ENCODE measurements at regions not wholly inside any gene's neighbourhood (a gene's known extent, or its start where the extent isn't known, plus 50 kb on each side); places are given as distances from the start of the nearest gene placed in this dataset.

DNA sequence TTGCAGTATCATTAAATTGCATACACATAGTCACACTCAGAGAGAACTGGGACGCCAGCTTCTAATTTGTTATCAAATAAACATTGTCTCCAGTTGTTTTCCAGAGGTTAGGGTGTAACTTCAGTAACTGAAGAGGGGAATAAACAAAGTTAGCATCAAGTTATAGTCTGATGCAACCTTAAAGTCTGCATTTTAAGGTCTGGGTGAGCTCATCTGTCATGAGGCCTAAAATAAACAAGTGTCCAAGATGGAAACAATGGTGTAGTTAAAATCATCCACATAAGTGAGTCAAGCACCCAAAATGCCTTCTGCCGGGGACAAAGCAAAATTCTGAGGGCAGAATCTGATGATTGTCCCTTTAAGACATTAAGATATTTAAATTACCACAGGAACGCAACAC, 70.3 kb upstream of the EMCN start:
- no peaks in the 10 kb centered on the region for H4K20me1 ChIP-seq (ENCODE audit: insufficient read depth, poor library complexity, severe bottlenecking)
- H3K4me1 ChIP-seq (ENCODE audit: insufficient read depth): no peaks in the 10 kb centered on the region
- no peaks in the 10 kb centered on the region for H3K36me3 ChIP-seq (replicated peaks; ENCODE audit: insufficient read depth, low read depth)
- TF ChIP-seq EZH2 (IDR thresholded peaks at IDR 0.05; ENCODE audit: borderline replicate concordance) (no peak), EZH2phosphoT487 (IDR thresholded peaks at IDR 0.05; ENCODE audit: low read depth, severe bottlenecking, unreplicated experiment) (no peak)
- TF ChIP-seq, protein P1, sequence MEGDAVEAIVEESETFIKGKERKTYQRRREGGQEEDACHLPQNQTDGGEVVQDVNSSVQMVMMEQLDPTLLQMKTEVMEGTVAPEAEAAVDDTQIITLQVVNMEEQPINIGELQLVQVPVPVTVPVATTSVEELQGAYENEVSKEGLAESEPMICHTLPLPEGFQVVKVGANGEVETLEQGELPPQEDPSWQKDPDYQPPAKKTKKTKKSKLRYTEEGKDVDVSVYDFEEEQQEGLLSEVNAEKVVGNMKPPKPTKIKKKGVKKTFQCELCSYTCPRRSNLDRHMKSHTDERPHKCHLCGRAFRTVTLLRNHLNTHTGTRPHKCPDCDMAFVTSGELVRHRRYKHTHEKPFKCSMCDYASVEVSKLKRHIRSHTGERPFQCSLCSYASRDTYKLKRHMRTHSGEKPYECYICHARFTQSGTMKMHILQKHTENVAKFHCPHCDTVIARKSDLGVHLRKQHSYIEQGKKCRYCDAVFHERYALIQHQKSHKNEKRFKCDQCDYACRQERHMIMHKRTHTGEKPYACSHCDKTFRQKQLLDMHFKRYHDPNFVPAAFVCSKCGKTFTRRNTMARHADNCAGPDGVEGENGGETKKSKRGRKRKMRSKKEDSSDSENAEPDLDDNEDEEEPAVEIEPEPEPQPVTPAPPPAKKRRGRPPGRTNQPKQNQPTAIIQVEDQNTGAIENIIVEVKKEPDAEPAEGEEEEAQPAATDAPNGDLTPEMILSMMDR (IDR thresholded peaks at IDR 0.05; ENCODE audit: poor library complexity): no peak
- no peaks in the 10 kb centered on the region for H3K9me3 ChIP-seq (ENCODE audit: low read depth)
- no peak overlapping the region for H2AFZ ChIP-seq
- DNase-seq (ENCODE audit: low spot score): no peak
- no peaks in the 10 kb centered on the region for H3K9me2 ChIP-seq (replicated peaks; ENCODE audit: insufficient read depth)
- H3K79me2 ChIP-seq: no peaks in the 10 kb centered on the region
- WGBS (ENCODE audit: low lambda C conversion rate, missing lambda C conversion rate): 81% methylated on average over 3 of the region's 3 CpGs
- H3K27ac ChIP-seq: no peak overlapping the region
- H3K4me3 ChIP-seq: no peak overlapping the region
- H3K27me3 ChIP-seq: no peaks in the 10 kb centered on the region
- no peak overlapping the region for H3K4me2 ChIP-seq

GRCh38 chr4:100582146-100582545, 64.3 kb upstream of the EMCN start:
- Histone ChIP-seq H3K4me1 (ENCODE audit: insufficient read depth) (no peaks in the 10 kb centered on the region), H3K9me3 (ENCODE audit: low read depth) (no peaks in the 10 kb centered on the region), H4K20me1 (ENCODE audit: insufficient read depth, poor library complexity, severe bottlenecking) (no peaks in the 10 kb centered on the region), H3K4me3 (no peak overlapping the region), H3K36me3 (replicated peaks; ENCODE audit: insufficient read depth, low read depth) (no peaks in the 10 kb centered on the region), H3K27me3 (no peaks in the 10 kb centered on the region), H3K4me2 (no peak overlapping the region), H3K27ac (no peak overlapping the region), H3K9me2 (replicated peaks; ENCODE audit: insufficient read depth) (no peaks in the 10 kb centered on the region), H2AFZ (no peak overlapping the region), H3K79me2 (no peaks in the 10 kb centered on the region)
- DNase-seq (ENCODE audit: low spot score): no peak
- 79% methylated on average over 2 of the region's 2 CpGs for WGBS (ENCODE audit: low lambda C conversion rate, missing lambda C conversion rate)
- TF ChIP-seq, protein P1 (IDR thresholded peaks at IDR 0.05; ENCODE audit: poor library complexity): no peak
- no peak for TF ChIP-seq EZH2phosphoT487 (IDR thresholded peaks at IDR 0.05; ENCODE audit: low read depth, severe bottlenecking, unreplicated experiment)
- TF ChIP-seq EZH2 (IDR thresholded peaks at IDR 0.05; ENCODE audit: borderline replicate concordance): no peak

- H3K4me2 ChIP-seq: no peak overlapping the region
- WGBS (ENCODE audit: low lambda C conversion rate, missing lambda C conversion rate): 77% methylated on average over 2 of the region's 2 CpGs
Observed at GRCh38 chr4:100581337-100581736, 63.5 kb upstream of the EMCN start.

More at GRCh38 chr4:100581337-100581736, 63.5 kb upstream of the EMCN start:
- Histone ChIP-seq H2AFZ (no peak overlapping the region), H4K20me1 (ENCODE audit: insufficient read depth, poor library complexity, severe bottlenecking) (no peaks in the 10 kb centered on the region), H3K79me2 (no peaks in the 10 kb centered on the region), H3K4me1 (ENCODE audit: insufficient read depth) (no peaks in the 10 kb centered on the region), H3K36me3 (replicated peaks; ENCODE audit: insufficient read depth, low read depth) (no peaks in the 10 kb centered on the region), H3K27ac (no peak overlapping the region), H3K27me3 (no peaks in the 10 kb centered on the region), H3K4me3 (no peak overlapping the region), H3K9me2 (replicated peaks; ENCODE audit: insufficient read depth) (no peaks in the 10 kb centered on the region), H3K9me3 (ENCODE audit: low read depth) (no peaks in the 10 kb centered on the region)
- TF ChIP-seq EZH2 (IDR thresholded peaks at IDR 0.05; ENCODE audit: borderline replicate concordance) (no peak), EZH2phosphoT487 (IDR thresholded peaks at IDR 0.05; ENCODE audit: low read depth, severe bottlenecking, unreplicated experiment) (no peak)
- TF ChIP-seq, protein P1 (IDR thresholded peaks at IDR 0.05; ENCODE audit: poor library complexity): no peak
- DNase-seq (ENCODE audit: low spot score): no peak
